ENCODE measurements at regions not wholly inside any gene's neighbourhood (a gene's known extent, or its start where the extent isn't known, plus 50 kb on each side); places are given as distances from the start of the nearest gene placed in this dataset.

DNA sequence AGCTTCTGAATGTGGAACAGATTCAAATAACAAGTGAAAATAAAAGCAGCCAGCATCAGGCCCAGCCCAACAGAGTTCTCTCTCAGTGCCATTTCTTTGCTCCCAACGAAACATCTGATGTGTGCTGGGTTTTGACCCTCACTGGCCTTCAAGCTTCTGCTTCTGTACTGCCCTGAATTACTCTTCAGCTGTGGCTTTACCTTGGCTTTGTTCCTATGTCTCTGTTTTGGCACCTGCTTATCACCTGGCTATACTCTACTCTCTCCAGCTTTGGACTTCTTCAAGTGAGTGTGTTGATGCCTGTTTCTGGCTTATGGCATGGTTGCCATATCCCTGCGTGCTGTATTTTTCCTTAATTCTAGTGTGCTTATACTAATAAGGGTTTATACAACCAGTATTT lies 768.3 kb downstream of the SORCS1 start:
- DNase-seq, result no peak
- TF ChIP-seq, protein P1, sequence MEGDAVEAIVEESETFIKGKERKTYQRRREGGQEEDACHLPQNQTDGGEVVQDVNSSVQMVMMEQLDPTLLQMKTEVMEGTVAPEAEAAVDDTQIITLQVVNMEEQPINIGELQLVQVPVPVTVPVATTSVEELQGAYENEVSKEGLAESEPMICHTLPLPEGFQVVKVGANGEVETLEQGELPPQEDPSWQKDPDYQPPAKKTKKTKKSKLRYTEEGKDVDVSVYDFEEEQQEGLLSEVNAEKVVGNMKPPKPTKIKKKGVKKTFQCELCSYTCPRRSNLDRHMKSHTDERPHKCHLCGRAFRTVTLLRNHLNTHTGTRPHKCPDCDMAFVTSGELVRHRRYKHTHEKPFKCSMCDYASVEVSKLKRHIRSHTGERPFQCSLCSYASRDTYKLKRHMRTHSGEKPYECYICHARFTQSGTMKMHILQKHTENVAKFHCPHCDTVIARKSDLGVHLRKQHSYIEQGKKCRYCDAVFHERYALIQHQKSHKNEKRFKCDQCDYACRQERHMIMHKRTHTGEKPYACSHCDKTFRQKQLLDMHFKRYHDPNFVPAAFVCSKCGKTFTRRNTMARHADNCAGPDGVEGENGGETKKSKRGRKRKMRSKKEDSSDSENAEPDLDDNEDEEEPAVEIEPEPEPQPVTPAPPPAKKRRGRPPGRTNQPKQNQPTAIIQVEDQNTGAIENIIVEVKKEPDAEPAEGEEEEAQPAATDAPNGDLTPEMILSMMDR (IDR thresholded peaks at IDR 0.05), result no peak
- no peak for TF ChIP-seq POLR2A (IDR thresholded peaks at IDR 0.05)

GRCh38 chr10:106395041-106395749 lies 769.3 kb downstream of the SORCS1 start:
- DNase-seq, result no peak
- Histone ChIP-seq H3K4me1 (replicated peaks in 1 of 2) (no peaks in the 10 kb centered on the region), H3K27me3 (no peaks in the 10 kb centered on the region), H3K4me3 (no peak overlapping the region), H3K36me3 (replicated peaks in 1 of 2) (no peaks in the 10 kb centered on the region), H3K9me3 (replicated peaks in 1 of 3) (no peaks in the 10 kb centered on the region), H3K27ac (no peak overlapping the region)
- 60 to 71% (median 61%) methylated on average over 3 of the region's 3 CpGs for WGBS, 4 donors
- intact Hi-C loops (cut with DNase I), result no loop called here
- no peak for TF ChIP-seq POLR2A (IDR thresholded peaks at IDR 0.05)

More for the DNA sequence above, 768.3 kb downstream of the SORCS1 start:
- intact Hi-C loops (cut with DNase I), result no loop called here
- no peaks in the 10 kb centered on the region for H3K27me3 ChIP-seq
- no peaks in the 10 kb centered on the region for H3K36me3 ChIP-seq (replicated peaks in 1 of 2)
- H3K27ac ChIP-seq, result no peak overlapping the region
- no peak overlapping the region for H3K4me3 ChIP-seq
- no peaks in the 10 kb centered on the region for H3K4me1 ChIP-seq (replicated peaks in 1 of 2)
- 71 to 72% (median 72%) methylated on average over 2 of the region's 2 CpGs for WGBS, 4 donors
- H3K9me3 ChIP-seq (replicated peaks in 1 of 3), result no peaks in the 10 kb centered on the region

DNA sequence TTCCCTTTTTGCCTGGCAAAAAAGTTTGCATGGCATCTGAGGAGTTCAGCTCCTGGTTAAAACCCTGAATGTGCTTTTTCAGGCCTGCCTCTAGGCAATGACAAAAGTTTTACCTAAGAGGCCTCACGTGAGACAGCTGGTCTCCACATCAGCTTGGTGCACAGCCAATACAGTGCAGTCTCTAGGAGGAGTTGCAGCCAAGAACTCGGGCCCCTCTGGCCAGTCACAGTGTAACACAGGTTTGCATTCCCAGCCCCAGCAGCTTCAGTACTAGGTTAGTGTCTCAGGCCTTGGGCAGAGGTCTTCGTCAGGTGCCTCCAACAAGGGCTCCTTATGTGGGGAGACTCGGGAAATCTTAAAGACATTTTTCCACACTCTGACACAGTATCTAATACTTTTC lies 771.7 kb downstream of the SORCS1 start:
- no peaks in the 10 kb centered on the region for H3K36me3 ChIP-seq (replicated peaks in 1 of 2)
- TF ChIP-seq, protein P1 (IDR thresholded peaks at IDR 0.05), result no peak
- intact Hi-C loops (cut with DNase I), result no loop called here
- no peak for DNase-seq
- no peak overlapping the region for H3K4me3 ChIP-seq
- H3K9me3 ChIP-seq (replicated peaks in 1 of 3), result no peaks in the 10 kb centered on the region
- 64 to 74% (median 69%) methylated on average over 4 of the region's 4 CpGs for WGBS, 4 donors
- H3K4me1 ChIP-seq (replicated peaks in 1 of 2), result no peaks in the 10 kb centered on the region
- H3K27me3 ChIP-seq, result no peaks in the 10 kb centered on the region
- no peak overlapping the region for H3K27ac ChIP-seq

GRCh38 chr10:106387063-106387462 lies 777.4 kb downstream of the SORCS1 start:
- no peaks in the 10 kb centered on the region for H3K27me3 ChIP-seq
- TF ChIP-seq, protein P1 (IDR thresholded peaks at IDR 0.05), result no peak
- TF ChIP-seq POLR2A (IDR thresholded peaks at IDR 0.05), result no peak
- no peak for DNase-seq
- intact Hi-C loops (cut with DNase I), result no loop called here
- H3K4me3 ChIP-seq, result no peak overlapping the region
- no peaks in the 10 kb centered on the region for H3K9me3 ChIP-seq (replicated peaks in 1 of 3)
- no peaks in the 10 kb centered on the region for H3K4me1 ChIP-seq (replicated peaks in 1 of 2)
- H3K36me3 ChIP-seq (replicated peaks in 1 of 2), result no peaks in the 10 kb centered on the region
- no peak overlapping the region for H3K27ac ChIP-seq

DNA sequence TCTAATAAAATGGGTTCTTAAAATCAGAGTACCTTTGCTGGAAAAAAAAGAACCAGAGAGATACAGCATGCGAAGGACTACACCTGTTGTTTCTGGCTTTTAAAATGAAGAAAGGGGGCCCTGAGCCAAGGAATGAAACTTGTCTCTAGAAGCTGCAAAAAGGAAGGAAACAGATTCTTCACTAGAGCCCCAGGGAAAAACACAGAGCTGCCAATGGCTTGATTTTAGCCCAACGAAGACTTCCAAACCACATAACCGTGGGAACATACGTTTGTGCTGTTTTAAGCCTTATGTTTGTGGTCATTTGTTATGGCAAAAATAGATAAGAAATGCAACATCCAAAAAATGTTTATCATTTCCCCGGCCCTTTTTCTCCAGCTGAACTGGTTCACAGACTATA lies 780.0 kb downstream of the SORCS1 start:
- no peaks in the 10 kb centered on the region for H3K9me3 ChIP-seq (replicated peaks in 1 of 3)
- no peak overlapping the region for H3K27ac ChIP-seq
- intact Hi-C loops (cut with DNase I), result no loop called here
- no peaks in the 10 kb centered on the region for H3K27me3 ChIP-seq
- no peaks in the 10 kb centered on the region for H3K36me3 ChIP-seq (replicated peaks in 1 of 2)
- WGBS, 4 donors, result 47 to 57% (median 56%) methylated on average over 5 of the region's 5 CpGs
- TF ChIP-seq, protein P1 (IDR thresholded peaks at IDR 0.05), result no peak
- TF ChIP-seq POLR2A (IDR thresholded peaks at IDR 0.05), result no peak
- H3K4me3 ChIP-seq, result no peak overlapping the region
- H3K4me1 ChIP-seq (replicated peaks in 1 of 2), result no peaks in the 10 kb centered on the region
- DNase-seq, result no peak

All from adrenal gland (tissue), 9 donors.